SK-N-SH treated with all-trans-retinoic acid at 6 μM for 48 hours (cell line): ENCODE measurements at regions not wholly inside any gene's neighbourhood (a gene's known extent, or its start where the extent isn't known, plus 50 kb on each side); places are given as distances from the start of the nearest gene placed in this dataset.

ENCODE experiments used
- ESRRG ChIP-seq: fragments of 250-450 bp; sonication (Bioruptor Pico); IDR thresholded peaks from 2 replicates; pipeline ENCODE4 v1.6.1; 2021; ENCODE audit warnings: mild to moderate bottlenecking
- PPARA ChIP-seq: fragments of 250-450 bp; sonication (Bioruptor Pico); IDR thresholded peaks from 2 replicates; pipeline ENCODE4 v1.5.0; 2020; ENCODE audit warnings: mild to moderate bottlenecking, borderline replicate concordance
- RARB ChIP-seq: fragments of 250-450 bp; sonication (Bioruptor Pico); IDR thresholded peaks from 2 replicates; pipeline ENCODE4 v1.8.0; 2021; ENCODE audit warnings: mild to moderate bottlenecking, moderate library complexity
- SNAI2 ChIP-seq: fragments of 250-450 bp; sonication (Bioruptor Pico); IDR thresholded peaks from 2 replicates; pipeline ENCODE4 v1.5.0; 2020; ENCODE audit warnings: mild to moderate bottlenecking, moderate library complexity
- TCF4 ChIP-seq: fragments of 250-450 bp; sonication (Bioruptor Pico); IDR thresholded peaks from 2 replicates; pipeline ENCODE4 v1.8.0; 2021; ENCODE audit warnings: mild to moderate bottlenecking, moderate library complexity, borderline replicate concordance
- ZNF8 ChIP-seq: fragments of 450-650 bp; formaldehyde crosslinking; IDR thresholded peaks from 2 replicates; pipeline ENCODE4 v1.5.0; 2020; ENCODE audit warnings: mild to moderate bottlenecking, moderate library complexity
- TF ChIP-seq, protein P1 (sequence below): fragments of 250-450 bp; sonication (Bioruptor Pico); IDR thresholded peaks from 2 replicates; pipeline ENCODE4 v1.8.0; 2020; ENCODE audit warnings: mild to moderate bottlenecking, moderate library complexity, borderline replicate concordance

DNA sequence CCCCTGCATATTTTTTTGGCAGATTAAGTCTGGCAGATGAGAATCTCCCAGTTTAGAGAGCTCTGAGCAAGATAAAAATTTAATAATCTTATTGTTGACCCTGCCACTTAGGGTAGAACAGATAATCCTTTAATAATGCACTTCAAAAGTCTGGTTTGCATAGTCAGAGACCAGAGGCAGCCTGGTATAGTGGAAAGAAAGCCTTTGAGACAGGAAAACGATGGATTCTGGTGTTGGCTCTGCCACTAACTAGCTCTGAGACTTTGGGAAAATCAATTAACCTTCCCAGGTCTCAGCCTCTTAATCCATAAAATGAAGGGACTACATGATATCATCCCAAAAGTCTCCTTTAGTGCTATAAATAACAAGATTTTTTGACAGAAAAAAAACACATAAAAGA is 824.5 kb downstream of the STIM2 start:
- TF ChIP-seq TCF4: no peak
- TF ChIP-seq ZNF8 (CRISPR knock-in tag): no peak
- TF ChIP-seq ESRRG: no peak
- TF ChIP-seq SNAI2 (CRISPR knock-in tag): no peak
- TF ChIP-seq, protein P1, sequence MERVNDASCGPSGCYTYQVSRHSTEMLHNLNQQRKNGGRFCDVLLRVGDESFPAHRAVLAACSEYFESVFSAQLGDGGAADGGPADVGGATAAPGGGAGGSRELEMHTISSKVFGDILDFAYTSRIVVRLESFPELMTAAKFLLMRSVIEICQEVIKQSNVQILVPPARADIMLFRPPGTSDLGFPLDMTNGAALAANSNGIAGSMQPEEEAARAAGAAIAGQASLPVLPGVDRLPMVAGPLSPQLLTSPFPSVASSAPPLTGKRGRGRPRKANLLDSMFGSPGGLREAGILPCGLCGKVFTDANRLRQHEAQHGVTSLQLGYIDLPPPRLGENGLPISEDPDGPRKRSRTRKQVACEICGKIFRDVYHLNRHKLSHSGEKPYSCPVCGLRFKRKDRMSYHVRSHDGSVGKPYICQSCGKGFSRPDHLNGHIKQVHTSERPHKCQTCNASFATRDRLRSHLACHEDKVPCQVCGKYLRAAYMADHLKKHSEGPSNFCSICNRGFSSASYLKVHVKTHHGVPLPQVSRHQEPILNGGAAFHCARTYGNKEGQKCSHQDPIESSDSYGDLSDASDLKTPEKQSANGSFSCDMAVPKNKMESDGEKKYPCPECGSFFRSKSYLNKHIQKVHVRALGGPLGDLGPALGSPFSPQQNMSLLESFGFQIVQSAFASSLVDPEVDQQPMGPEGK: no peak
- TF ChIP-seq RARB: no peak
- TF ChIP-seq PPARA (CRISPR knock-in tag): no peak
